ENCODE measurements at regions not wholly inside any gene's neighbourhood (a gene's known extent, or its start where the extent isn't known, plus 50 kb on each side); places are given as distances from the start of the nearest gene placed in this dataset.

GRCh38 chr20:11255455-11255854, 581.7 kb upstream of the JAG1 start:
- TF ChIP-seq CTCF (conservative IDR thresholded peaks at IDR 0.05; ENCODE audit: low read length) (no peak), EZH2phosphoT487 (IDR thresholded peaks at IDR 0.05; ENCODE audit: borderline replicate concordance) (no peak)
